HAP-1 (cell line): ENCODE measurements at regions not wholly inside any gene's neighbourhood (a gene's known extent, or its start where the extent isn't known, plus 50 kb on each side); places are given as distances from the start of the nearest gene placed in this dataset.

Source experiments
- DNase-seq, 2 experiments: peaks; one replicate each; pipeline ENCODE4 v3.0.0-alpha.2; 2016 to 2020; ENCODE audit warnings: low spot score in 2 of 2
- H3K27me3 ChIP-seq: fragments of 250-450 bp; sonication (Bioruptor Pico); 2 replicates; pipeline ENCODE4 v1.5.1; 2020; ENCODE audit warnings: low read depth, mild to moderate bottlenecking, moderate library complexity
- H3K36me3 ChIP-seq: fragments of 250-450 bp; sonication (Bioruptor Pico); replicated peaks from 2 replicates; pipeline ENCODE4 v1.5.1; 2020; ENCODE audit warnings: mild to moderate bottlenecking
- H3K4me1 ChIP-seq: fragments of 250-450 bp; sonication (Bioruptor Pico); 2 replicates; pipeline ENCODE4 v1.5.1; 2020; ENCODE audit warnings: mild to moderate bottlenecking
- H3K4me3 ChIP-seq: fragments of 250-450 bp; sonication (Bioruptor Pico); 2 replicates; pipeline ENCODE4 v1.5.1; 2020; ENCODE audit warnings: mild to moderate bottlenecking, moderate library complexity
- H3K9me3 ChIP-seq: fragments of 250-450 bp; sonication (Bioruptor Pico); 2 replicates; pipeline ENCODE4 v1.5.1; 2020; ENCODE audit warnings: mild to moderate bottlenecking, moderate library complexity
- in situ Hi-C: fragments of 300-500 bp; cut with MboI; formaldehyde crosslinking; loops from 3 replicates; pipeline ENCODE4 v1.14.3; 2020; ENCODE audit warnings: low sequenced_read_pairs, inconsistent platforms, mixed read lengths

GRCh38 chr3:111414531-111414930, 127.5 kb upstream of the CD96 start:
- Histone ChIP-seq H3K9me3 (no peaks in the 10 kb centered on the region), H3K4me1 (no peaks in the 10 kb centered on the region), H3K27me3 (no peaks in the 10 kb centered on the region), H3K4me3 (no peak overlapping the region), H3K36me3 (no peaks in the 10 kb centered on the region)
- in situ Hi-C loops = no loop called here
- DNase-seq = no peak

GRCh38 chr3:111415018-111415417, 127.0 kb upstream of the CD96 start:
- H3K4me3 ChIP-seq = no peak overlapping the region
- H3K4me1 ChIP-seq = no peaks in the 10 kb centered on the region
- no peaks in the 10 kb centered on the region for H3K27me3 ChIP-seq
- in situ Hi-C loops = no loop called here
- no peaks in the 10 kb centered on the region for H3K36me3 ChIP-seq
- DNase-seq = no peak
- no peaks in the 10 kb centered on the region for H3K9me3 ChIP-seq

GRCh38 chr3:111418391-111418790, 123.6 kb upstream of the CD96 start:
- in situ Hi-C loops = no loop called here
- H3K27me3 ChIP-seq = no peaks in the 10 kb centered on the region; the same call in 1 of the 2 replicates
- no peak overlapping the region for H3K4me3 ChIP-seq
- no peak for DNase-seq
- no peaks in the 10 kb centered on the region for H3K4me1 ChIP-seq
- no peaks in the 10 kb centered on the region for H3K9me3 ChIP-seq
- no peaks in the 10 kb centered on the region for H3K36me3 ChIP-seq

DNA sequence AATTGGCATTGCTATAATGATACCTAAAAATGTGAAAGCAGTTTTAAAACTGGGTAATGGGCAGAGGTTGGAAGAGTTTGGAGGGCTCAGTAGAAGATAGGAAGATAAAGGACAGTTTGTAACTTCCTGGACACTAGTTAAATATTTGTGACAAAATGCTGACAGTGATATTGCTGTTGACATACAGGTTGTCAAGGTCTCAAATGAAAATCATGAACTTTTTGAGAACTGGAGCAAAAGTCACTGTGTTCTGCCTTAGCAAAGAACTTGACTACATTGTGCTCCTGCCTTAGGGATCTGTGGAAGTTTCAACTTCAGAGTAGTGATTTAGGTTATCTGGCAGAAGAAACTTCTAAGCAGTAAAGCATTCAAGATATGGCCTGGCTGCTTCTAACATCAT, 113.7 kb upstream of the CD96 start:
- no peak for DNase-seq
- Histone ChIP-seq H3K36me3 (no peaks in the 10 kb centered on the region), H3K4me1 (no peaks in the 10 kb centered on the region), H3K27me3 (no peaks in the 10 kb centered on the region; the same call in 1 of the 2 replicates), H3K4me3 (no peak overlapping the region), H3K9me3 (no peaks in the 10 kb centered on the region)
- in situ Hi-C loops = no loop called here

DNA sequence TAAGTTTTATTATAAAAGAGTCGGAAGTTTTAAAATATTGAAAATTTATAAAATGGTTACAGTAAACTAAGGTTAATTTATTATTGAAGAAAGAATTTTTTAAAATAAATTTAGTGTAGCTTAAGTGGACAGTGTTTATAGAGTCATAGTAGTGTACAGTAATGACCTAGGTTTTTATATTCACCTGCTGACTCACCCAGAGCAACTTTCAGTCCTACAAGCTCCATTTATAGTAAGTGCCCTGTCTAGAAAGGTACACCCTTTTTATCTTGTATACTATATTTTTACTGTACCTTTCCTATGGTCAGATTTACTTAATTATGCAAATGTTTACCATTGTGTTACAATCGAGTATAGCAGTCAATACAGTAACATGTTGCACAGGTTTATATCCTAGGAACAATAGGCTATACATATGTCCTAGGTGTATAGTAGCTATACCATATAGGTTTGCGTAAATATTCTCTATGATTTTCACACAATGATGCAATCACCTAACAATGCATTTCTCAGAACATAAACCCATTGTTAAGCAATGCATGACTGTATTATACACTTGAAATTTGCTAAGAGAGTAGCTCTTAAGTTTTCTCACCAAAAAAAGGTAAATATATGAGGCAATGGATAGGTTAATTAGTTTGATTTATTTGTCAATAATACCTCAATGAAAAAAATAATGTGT, 106.9 kb upstream of the CD96 start:
- in situ Hi-C loops = no loop called here
- no peaks in the 10 kb centered on the region for H3K36me3 ChIP-seq
- H3K27me3 ChIP-seq = no peaks in the 10 kb centered on the region
- DNase-seq = no peak
- H3K9me3 ChIP-seq = no peaks in the 10 kb centered on the region
- H3K4me3 ChIP-seq = no peak overlapping the region
- H3K4me1 ChIP-seq = no peaks in the 10 kb centered on the region

GRCh38 chr3:111438283-111438682, 103.7 kb upstream of the CD96 start:
- no peak for DNase-seq
- no peaks in the 10 kb centered on the region for H3K36me3 ChIP-seq
- H3K4me3 ChIP-seq = no peak overlapping the region
- in situ Hi-C loops = no loop called here
- no peaks in the 10 kb centered on the region for H3K9me3 ChIP-seq
- H3K4me1 ChIP-seq = no peaks in the 10 kb centered on the region
- H3K27me3 ChIP-seq = no peaks in the 10 kb centered on the region

DNA sequence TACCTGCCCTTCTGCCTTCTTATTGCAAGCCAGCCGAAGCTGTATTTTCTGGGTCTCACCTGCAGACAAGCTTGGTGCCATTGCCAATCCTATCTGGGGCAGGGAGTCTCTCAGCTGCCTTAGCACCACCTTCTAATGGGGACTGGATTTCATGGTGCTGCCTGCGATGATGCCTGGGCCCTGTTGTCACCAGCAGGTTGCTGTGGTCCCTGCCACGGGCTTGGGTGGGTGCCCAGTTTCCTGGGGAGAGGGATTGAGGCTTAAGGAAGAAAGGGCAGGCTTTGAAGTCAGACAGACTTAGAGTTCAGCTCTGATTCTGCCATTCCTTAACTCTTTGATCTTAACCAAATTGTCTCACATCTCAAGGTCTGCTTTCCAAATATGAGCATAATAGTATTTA, 87.4 kb upstream of the CD96 start:
- no peaks in the 10 kb centered on the region for H3K36me3 ChIP-seq
- in situ Hi-C loops = no loop called here
- H3K4me3 ChIP-seq = no peak overlapping the region
- no peak for DNase-seq
- H3K4me1 ChIP-seq = no peaks in the 10 kb centered on the region
- H3K9me3 ChIP-seq = no peaks in the 10 kb centered on the region
- H3K27me3 ChIP-seq = no peaks in the 10 kb centered on the region

DNA sequence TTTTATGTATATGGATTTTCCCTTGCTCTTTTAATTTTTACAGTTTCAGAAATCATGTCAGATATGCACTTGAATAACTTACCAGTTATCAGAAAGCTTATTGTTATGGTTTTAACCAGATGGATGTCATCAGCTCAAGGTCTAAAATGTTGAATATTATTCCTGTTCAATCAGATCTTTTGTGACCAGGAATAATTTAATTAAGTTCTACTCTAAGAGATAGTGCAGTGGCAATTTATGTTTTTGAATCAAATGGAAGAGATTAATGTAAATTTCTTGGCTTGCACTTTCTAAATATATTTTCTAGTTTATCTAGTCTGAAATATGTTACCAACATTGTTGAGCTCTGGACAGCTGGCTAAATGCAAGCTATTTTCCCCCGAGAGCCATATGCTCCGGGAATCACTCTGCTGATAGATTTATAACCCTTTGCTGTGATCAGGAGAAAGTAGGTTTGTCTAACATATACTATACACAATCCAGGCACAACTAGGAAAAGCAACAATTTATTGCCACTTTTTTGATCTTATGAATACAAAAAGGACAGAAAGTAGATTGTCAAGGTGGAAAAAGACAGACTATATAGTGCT, 76.8 kb upstream of the CD96 start:
- in situ Hi-C loops = no loop called here
- no peaks in the 10 kb centered on the region for H3K4me1 ChIP-seq
- no peaks in the 10 kb centered on the region for H3K36me3 ChIP-seq
- H3K27me3 ChIP-seq = no peaks in the 10 kb centered on the region
- no peaks in the 10 kb centered on the region; the same call in 1 of the 2 replicates for H3K9me3 ChIP-seq
- no peak overlapping the region for H3K4me3 ChIP-seq
- no peak for DNase-seq

DNA sequence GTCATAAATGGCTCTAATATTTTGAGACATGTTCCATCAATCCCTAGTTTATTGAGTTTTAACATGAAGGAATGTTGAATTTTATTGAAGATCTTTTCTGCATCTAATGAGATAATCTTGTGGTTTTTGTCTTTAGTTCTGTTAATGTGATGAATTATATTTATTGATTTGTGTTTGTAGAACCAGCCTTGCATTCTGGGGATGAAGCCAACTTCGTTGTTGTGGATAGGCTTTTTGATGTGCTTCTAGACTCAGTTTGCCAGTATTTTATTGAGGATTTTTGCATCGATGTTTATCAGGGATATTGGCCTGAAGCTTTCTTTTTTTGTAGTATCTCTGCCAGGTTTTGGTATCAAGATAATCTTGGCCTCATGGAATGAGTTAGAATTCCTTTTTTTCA, 72.0 kb upstream of the CD96 start:
- DNase-seq = no peak
- Histone ChIP-seq H3K4me3 (no peak overlapping the region), H3K27me3 (no peaks in the 10 kb centered on the region), H3K36me3 (no peaks in the 10 kb centered on the region), H3K4me1 (no peaks in the 10 kb centered on the region), H3K9me3 (no peaks in the 10 kb centered on the region; the same call in 1 of the 2 replicates)
- in situ Hi-C loops = no loop called here

DNA sequence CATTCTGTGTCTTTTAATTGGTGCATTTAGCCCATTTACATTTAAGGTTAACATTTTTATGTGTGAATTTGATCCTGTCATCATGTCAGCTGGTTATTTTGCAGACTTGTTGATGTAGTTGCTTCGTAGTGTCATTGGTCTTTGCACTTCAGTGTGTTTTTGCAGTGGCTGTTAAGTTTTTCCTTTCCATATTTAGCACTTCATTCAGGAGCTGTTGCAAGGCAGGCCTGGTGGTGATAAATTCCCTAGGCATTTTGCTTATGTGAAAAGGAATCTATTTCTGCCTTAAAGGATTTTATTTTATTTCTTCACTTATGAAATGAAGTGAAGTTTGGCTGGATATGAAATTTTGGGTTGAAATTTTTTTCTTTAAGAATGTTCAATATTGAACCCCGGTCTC, 70.2 kb upstream of the CD96 start:
- no peak for DNase-seq
- H3K4me1 ChIP-seq = no peaks in the 10 kb centered on the region
- H3K27me3 ChIP-seq = no peaks in the 10 kb centered on the region
- in situ Hi-C loops = no loop called here
- no peaks in the 10 kb centered on the region; the same call in 1 of the 2 replicates for H3K9me3 ChIP-seq
- H3K4me3 ChIP-seq = no peak overlapping the region
- H3K36me3 ChIP-seq = no peaks in the 10 kb centered on the region

DNA sequence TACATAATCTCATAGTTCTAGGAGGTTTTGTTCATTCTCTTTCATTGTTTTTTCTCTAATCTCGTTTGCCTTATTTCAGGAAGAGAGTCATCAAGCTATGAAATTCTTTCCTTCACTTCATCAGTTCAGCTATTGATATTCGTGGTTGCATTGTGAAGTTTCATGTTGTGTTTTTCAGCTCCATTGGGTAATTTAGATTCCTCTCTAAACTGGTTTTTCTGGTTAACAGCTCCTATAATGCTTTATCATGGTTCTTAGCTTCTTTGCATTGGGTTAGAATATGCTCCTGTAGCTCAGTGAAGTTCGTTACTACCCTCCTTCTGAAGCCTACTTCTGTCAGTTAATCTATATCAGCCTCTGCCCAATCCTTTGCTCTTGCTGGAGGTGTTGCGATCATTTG, 69.4 kb upstream of the CD96 start:
- no peaks in the 10 kb centered on the region for H3K4me1 ChIP-seq
- H3K36me3 ChIP-seq = no peaks in the 10 kb centered on the region
- in situ Hi-C loops = no loop called here
- no peaks in the 10 kb centered on the region for H3K27me3 ChIP-seq
- no peak overlapping the region for H3K4me3 ChIP-seq
- no peak for DNase-seq
- H3K9me3 ChIP-seq = no peaks in the 10 kb centered on the region; the same call in 1 of the 2 replicates

DNA sequence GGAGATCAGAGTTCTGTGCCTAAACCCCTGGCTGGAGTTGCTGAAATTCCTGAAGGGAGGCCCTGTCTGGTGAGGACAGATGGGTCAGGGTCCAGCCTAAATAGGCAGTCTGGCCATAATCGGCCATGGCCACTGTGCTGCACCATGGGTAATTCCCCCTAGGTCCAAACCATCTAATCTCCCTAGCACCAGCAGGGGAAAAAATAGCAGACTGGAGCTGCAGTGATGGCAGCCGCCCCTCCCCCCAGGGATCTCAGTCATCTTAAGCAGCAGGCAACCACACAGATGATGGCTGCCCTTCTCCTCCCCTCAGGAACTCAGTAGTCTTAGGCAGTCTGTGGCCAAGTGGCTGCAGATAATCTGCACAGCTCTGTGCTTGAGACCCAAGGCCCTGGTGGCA, 68.4 kb upstream of the CD96 start:
- Histone ChIP-seq H3K27me3 (no peaks in the 10 kb centered on the region), H3K9me3 (no peaks in the 10 kb centered on the region), H3K36me3 (no peaks in the 10 kb centered on the region), H3K4me3 (no peak overlapping the region), H3K4me1 (no peaks in the 10 kb centered on the region)
- in situ Hi-C loops = no loop called here
- DNase-seq = peak in 1 of 2 experiments; percentile 27

DNA sequence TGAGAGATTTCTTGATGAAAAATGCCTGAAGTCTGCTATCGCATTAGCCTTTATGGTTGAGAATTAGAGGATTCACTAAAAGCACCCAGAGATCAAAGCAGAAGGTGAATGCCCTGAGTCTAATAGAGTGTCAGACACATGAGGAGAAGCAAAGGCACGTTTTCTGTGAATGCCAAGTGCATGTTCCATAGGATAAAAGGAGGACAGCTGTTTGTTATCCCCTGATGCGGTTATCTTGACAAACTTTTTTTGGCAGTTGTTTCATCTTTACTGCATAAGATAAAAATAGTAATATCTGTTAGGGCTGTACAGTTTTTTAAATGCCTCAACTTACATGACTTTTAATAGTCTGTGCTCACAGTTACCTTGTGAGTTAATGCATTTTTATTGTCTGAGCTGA, 65.3 kb upstream of the CD96 start:
- H3K4me3 ChIP-seq = no peak overlapping the region
- H3K27me3 ChIP-seq = no peaks in the 10 kb centered on the region
- in situ Hi-C loops = no loop called here
- no peak for DNase-seq
- no peaks in the 10 kb centered on the region for H3K9me3 ChIP-seq
- H3K4me1 ChIP-seq = no peaks in the 10 kb centered on the region
- no peaks in the 10 kb centered on the region for H3K36me3 ChIP-seq

GRCh38 chr3:111480091-111480490, 61.9 kb upstream of the CD96 start:
- Histone ChIP-seq H3K4me3 (no peak overlapping the region), H3K36me3 (no peaks in the 10 kb centered on the region), H3K4me1 (no peaks in the 10 kb centered on the region), H3K27me3 (no peaks in the 10 kb centered on the region), H3K9me3 (no peaks in the 10 kb centered on the region; the same call in 1 of the 2 replicates)
- in situ Hi-C loops = no loop called here
- DNase-seq = no peak

DNA sequence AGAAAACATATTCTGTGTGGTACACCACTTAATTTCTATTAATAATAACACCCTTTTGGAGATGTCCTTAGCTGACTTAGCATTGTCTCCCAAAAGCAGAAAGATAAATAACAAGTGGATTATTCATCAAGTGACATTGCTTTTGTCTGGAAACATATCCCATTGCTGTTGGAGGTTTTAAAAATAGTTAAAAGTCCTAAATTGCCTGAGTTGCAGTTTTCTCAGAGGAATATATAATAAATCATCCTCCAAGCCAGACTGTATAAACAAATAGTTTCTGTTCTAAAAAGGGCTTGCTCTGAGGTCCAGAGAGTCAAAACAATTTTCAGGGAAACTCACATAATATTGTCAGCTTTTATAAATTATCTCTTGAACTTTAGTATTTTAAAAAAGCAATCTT, 60.4 kb upstream of the CD96 start:
- no peaks in the 10 kb centered on the region for H3K27me3 ChIP-seq
- no peaks in the 10 kb centered on the region for H3K36me3 ChIP-seq
- no peaks in the 10 kb centered on the region for H3K4me1 ChIP-seq
- H3K4me3 ChIP-seq = no peak overlapping the region
- H3K9me3 ChIP-seq = no peaks in the 10 kb centered on the region; the same call in 1 of the 2 replicates
- no peak for DNase-seq
- in situ Hi-C loops = no loop called here
